NB4 (cell line): ENCODE measurements at regions not wholly inside any gene's neighbourhood (a gene's known extent, or its start where the extent isn't known, plus 50 kb on each side); places are given as distances from the start of the nearest gene placed in this dataset.

Experiments
- DNase-seq: peaks from one replicate; pipeline ENCODE4 v3.0.0; 2010; ENCODE audit warnings: low read depth
- H3K4me3 ChIP-seq: one replicate; pipeline ENCODE4 v1.5.1; 2011; ENCODE audit warnings: mild to moderate bottlenecking, low read depth, low read length, moderate library complexity
- CTCF ChIP-seq: IDR thresholded peaks from one replicate; pipeline ENCODE4 v1.5.1; 2012; ENCODE audit warnings: low read depth, low read length
- MAX ChIP-seq: IDR thresholded peaks from 2 replicates; pipeline ENCODE4 v1.6.1; 2011; ENCODE audit warnings: low read depth, low read length
- MYC ChIP-seq: IDR thresholded peaks from 2 replicates; pipeline ENCODE4 v1.6.1; 2011; ENCODE audit warnings: low read depth, low read length
- POLR2A ChIP-seq: IDR thresholded peaks from 2 replicates; pipeline ENCODE4 v1.6.1; 2011; ENCODE audit warnings: mild to moderate bottlenecking; ENCODE audit not compliant: insufficient read length; ENCODE audit errors: extremely low read depth

- H3K4me3 ChIP-seq, result no peak overlapping the region
- no peak for TF ChIP-seq CTCF
- TF ChIP-seq MAX, result no peak
- no peak for TF ChIP-seq MYC
- no peak for TF ChIP-seq POLR2A
- no peak for DNase-seq
Measured at GRCh38 chr2:13649918-13650317, 933.2 kb downstream of the TRIB2 start.

GRCh38 chr2:13650586-13651180 is 933.9 kb downstream of the TRIB2 start:
- DNase-seq, result peak; percentile 42
- TF ChIP-seq MYC (no peak), CTCF (peak; percentile 36), MAX (no peak)
- no peak overlapping the region for H3K4me3 ChIP-seq

GRCh38 chr2:13651684-13652131 is 935.0 kb downstream of the TRIB2 start:
- TF ChIP-seq MAX (no peak), POLR2A (no peak), CTCF (no peak), MYC (no peak)
- no peak overlapping the region for H3K4me3 ChIP-seq
- DNase-seq, result no peak

GRCh38 chr2:13652531-13653313 is 936.0 kb downstream of the TRIB2 start:
- H3K4me3 ChIP-seq, result no peak overlapping the region
- TF ChIP-seq POLR2A (no peak), CTCF (no peak)
- DNase-seq, result peak; percentile 25

- H3K4me3 ChIP-seq, result no peak overlapping the region
- no peak for DNase-seq
- TF ChIP-seq MAX, result no peak
- TF ChIP-seq MYC, result no peak
- no peak for TF ChIP-seq POLR2A
- no peak for TF ChIP-seq CTCF
Measured at GRCh38 chr2:13654416-13654815, 937.7 kb downstream of the TRIB2 start.
